ENCODE measurements at regions not wholly inside any gene's neighbourhood (a gene's known extent, or its start where the extent isn't known, plus 50 kb on each side); places are given as distances from the start of the nearest gene placed in this dataset.

GRCh38 chr5:30908356-30908755 lies 285.1 kb upstream of the CDH6 start:
- no peaks in the 10 kb centered on the region for H3K36me3 ChIP-seq (ENCODE audit: control insufficient read depth, insufficient read depth, low read length)
- no peaks in the 10 kb centered on the region for H3K9me3 ChIP-seq (ENCODE audit: control insufficient read depth, insufficient read depth, low read length)
- no peak overlapping the region for H3K4me3 ChIP-seq (ENCODE audit: low read length)
- H3K27me3 ChIP-seq (ENCODE audit: control insufficient read depth, insufficient read depth, low read length): no peaks in the 10 kb centered on the region
- no peak overlapping the region for H3K27ac ChIP-seq (ENCODE audit: low read length)
- WGBS (ENCODE audit: insufficient coverage, insufficient read length): no CpG with 5 or more reads among the region's 3 CpGs
- no peak for DNase-seq (ENCODE audit: low read depth, low spot score)
- H3K4me1 ChIP-seq (ENCODE audit: control insufficient read depth, insufficient read depth, low read length): no peaks in the 10 kb centered on the region

- H3K4me3 ChIP-seq (ENCODE audit: low read length): no peak overlapping the region
- no peaks in the 10 kb centered on the region for H3K27me3 ChIP-seq (ENCODE audit: control insufficient read depth, insufficient read depth, low read length)
- no peak for DNase-seq (ENCODE audit: low read depth, low spot score)
- no peaks in the 10 kb centered on the region for H3K36me3 ChIP-seq (ENCODE audit: control insufficient read depth, insufficient read depth, low read length)
- no peak overlapping the region for H3K27ac ChIP-seq (ENCODE audit: low read length)
- H3K9me3 ChIP-seq (ENCODE audit: control insufficient read depth, insufficient read depth, low read length): no peaks in the 10 kb centered on the region
- H3K4me1 ChIP-seq (ENCODE audit: control insufficient read depth, insufficient read depth, low read length): no peaks in the 10 kb centered on the region
These were observed 293.1 kb upstream of the CDH6 start for GRCh38 chr5:30900367-30900766.

GRCh38 chr5:30894811-30895210 lies 298.7 kb upstream of the CDH6 start:
- WGBS (ENCODE audit: insufficient coverage, insufficient read length): no CpG with 5 or more reads among the region's 2 CpGs
- H3K27ac ChIP-seq (ENCODE audit: low read length): no peak overlapping the region
- H3K9me3 ChIP-seq (ENCODE audit: control insufficient read depth, insufficient read depth, low read length): no peaks in the 10 kb centered on the region
- H3K36me3 ChIP-seq (ENCODE audit: control insufficient read depth, insufficient read depth, low read length): no peaks in the 10 kb centered on the region
- no peak overlapping the region for H3K4me3 ChIP-seq (ENCODE audit: low read length)
- DNase-seq (ENCODE audit: low read depth, low spot score): no peak
- H3K27me3 ChIP-seq (ENCODE audit: control insufficient read depth, insufficient read depth, low read length): no peaks in the 10 kb centered on the region
- H3K4me1 ChIP-seq (ENCODE audit: control insufficient read depth, insufficient read depth, low read length): no peaks in the 10 kb centered on the region

- Histone ChIP-seq H3K4me1 (ENCODE audit: control insufficient read depth, insufficient read depth, low read length) (no peaks in the 10 kb centered on the region), H3K9me3 (ENCODE audit: control insufficient read depth, insufficient read depth, low read length) (no peaks in the 10 kb centered on the region), H3K36me3 (ENCODE audit: control insufficient read depth, insufficient read depth, low read length) (no peaks in the 10 kb centered on the region), H3K27me3 (ENCODE audit: control insufficient read depth, insufficient read depth, low read length) (no peaks in the 10 kb centered on the region), H3K27ac (ENCODE audit: low read length) (no peak overlapping the region), H3K4me3 (ENCODE audit: low read length) (no peak overlapping the region)
- no peak for DNase-seq (ENCODE audit: low read depth, low spot score)
These were observed 301.8 kb upstream of the CDH6 start for GRCh38 chr5:30891660-30892059.

- Histone ChIP-seq H3K36me3 (ENCODE audit: control insufficient read depth, insufficient read depth, low read length) (no peaks in the 10 kb centered on the region), H3K27ac (ENCODE audit: low read length) (no peak overlapping the region), H3K4me3 (ENCODE audit: low read length) (no peak overlapping the region), H3K27me3 (ENCODE audit: control insufficient read depth, insufficient read depth, low read length) (no peaks in the 10 kb centered on the region), H3K9me3 (ENCODE audit: control insufficient read depth, insufficient read depth, low read length) (no peaks in the 10 kb centered on the region), H3K4me1 (ENCODE audit: control insufficient read depth, insufficient read depth, low read length) (no peaks in the 10 kb centered on the region)
- no CpG with 5 or more reads among the region's 2 CpGs for WGBS (ENCODE audit: insufficient coverage, insufficient read length)
- no peak for DNase-seq (ENCODE audit: low read depth, low spot score)
These were observed 303.1 kb upstream of the CDH6 start for GRCh38 chr5:30890377-30890776.

GRCh38 chr5:30880514-30880913 lies 313.0 kb upstream of the CDH6 start:
- no peaks in the 10 kb centered on the region for H3K36me3 ChIP-seq (ENCODE audit: control insufficient read depth, insufficient read depth, low read length)
- H3K4me3 ChIP-seq (ENCODE audit: low read length): no peak overlapping the region
- H3K27ac ChIP-seq (ENCODE audit: low read length): no peak overlapping the region
- no peaks in the 10 kb centered on the region for H3K27me3 ChIP-seq (ENCODE audit: control insufficient read depth, insufficient read depth, low read length)
- WGBS (ENCODE audit: insufficient coverage, insufficient read length): no CpG with 5 or more reads among the region's 3 CpGs
- no peak for DNase-seq (ENCODE audit: low read depth, low spot score)
- no peaks in the 10 kb centered on the region for H3K4me1 ChIP-seq (ENCODE audit: control insufficient read depth, insufficient read depth, low read length)
- H3K9me3 ChIP-seq (ENCODE audit: control insufficient read depth, insufficient read depth, low read length): no peaks in the 10 kb centered on the region

GRCh38 chr5:30879887-30880286 lies 313.6 kb upstream of the CDH6 start:
- no CpG with 5 or more reads among the region's 2 CpGs for WGBS (ENCODE audit: insufficient coverage, insufficient read length)
- H3K4me3 ChIP-seq (ENCODE audit: low read length): no peak overlapping the region
- no peak overlapping the region for H3K27ac ChIP-seq (ENCODE audit: low read length)
- H3K27me3 ChIP-seq (ENCODE audit: control insufficient read depth, insufficient read depth, low read length): no peaks in the 10 kb centered on the region
- H3K9me3 ChIP-seq (ENCODE audit: control insufficient read depth, insufficient read depth, low read length): no peaks in the 10 kb centered on the region
- H3K4me1 ChIP-seq (ENCODE audit: control insufficient read depth, insufficient read depth, low read length): no peaks in the 10 kb centered on the region
- no peaks in the 10 kb centered on the region for H3K36me3 ChIP-seq (ENCODE audit: control insufficient read depth, insufficient read depth, low read length)
- no peak for DNase-seq (ENCODE audit: low read depth, low spot score)

GRCh38 chr5:30878746-30879145 lies 314.7 kb upstream of the CDH6 start:
- WGBS (ENCODE audit: insufficient coverage, insufficient read length): no CpG with 5 or more reads among the region's 1 CpG

GRCh38 chr5:30878296-30878695 lies 315.2 kb upstream of the CDH6 start:
- DNase-seq (ENCODE audit: low read depth, low spot score): no peak
- no peaks in the 10 kb centered on the region for H3K27me3 ChIP-seq (ENCODE audit: control insufficient read depth, insufficient read depth, low read length)
- no CpG with 5 or more reads among the region's 10 CpGs for whole genome bisulfite sequencing (ENCODE audit: insufficient coverage, insufficient read length)
- H3K36me3 ChIP-seq (ENCODE audit: control insufficient read depth, insufficient read depth, low read length): no peaks in the 10 kb centered on the region
- H3K27ac ChIP-seq (ENCODE audit: low read length): no peak overlapping the region
- no peaks in the 10 kb centered on the region for H3K9me3 ChIP-seq (ENCODE audit: control insufficient read depth, insufficient read depth, low read length)
- no peak overlapping the region for H3K4me3 ChIP-seq (ENCODE audit: low read length)
- H3K4me1 ChIP-seq (ENCODE audit: control insufficient read depth, insufficient read depth, low read length): no peaks in the 10 kb centered on the region

More at GRCh38 chr5:30878746-30879145, 314.7 kb upstream of the CDH6 start:
- H3K27ac ChIP-seq (ENCODE audit: low read length): no peak overlapping the region
- H3K27me3 ChIP-seq (ENCODE audit: control insufficient read depth, insufficient read depth, low read length): no peaks in the 10 kb centered on the region
- H3K4me3 ChIP-seq (ENCODE audit: low read length): no peak overlapping the region
- H3K9me3 ChIP-seq (ENCODE audit: control insufficient read depth, insufficient read depth, low read length): no peaks in the 10 kb centered on the region
- no peaks in the 10 kb centered on the region for H3K36me3 ChIP-seq (ENCODE audit: control insufficient read depth, insufficient read depth, low read length)
- no peak for DNase-seq (ENCODE audit: low read depth, low spot score)
- no peaks in the 10 kb centered on the region for H3K4me1 ChIP-seq (ENCODE audit: control insufficient read depth, insufficient read depth, low read length)

- Histone ChIP-seq H3K9me3 (ENCODE audit: control insufficient read depth, insufficient read depth, low read length) (no peaks in the 10 kb centered on the region), H3K27me3 (ENCODE audit: control insufficient read depth, insufficient read depth, low read length) (no peaks in the 10 kb centered on the region), H3K36me3 (ENCODE audit: control insufficient read depth, insufficient read depth, low read length) (no peaks in the 10 kb centered on the region), H3K4me3 (ENCODE audit: low read length) (no peak overlapping the region), H3K4me1 (ENCODE audit: control insufficient read depth, insufficient read depth, low read length) (peaks cover 2% of the 10 kb centered on the region; the same call in 1 of the 2 replicates), H3K27ac (ENCODE audit: low read length) (no peak overlapping the region)
- no peak for DNase-seq (ENCODE audit: low read depth, low spot score)
- no CpG with 5 or more reads among the region's 10 CpGs for WGBS (ENCODE audit: insufficient coverage, insufficient read length)
These were observed 319.0 kb upstream of the CDH6 start for GRCh38 chr5:30874241-30875034.

GRCh38 chr5:30871196-30871595 lies 322.3 kb upstream of the CDH6 start:
- no peak overlapping the region for H3K4me3 ChIP-seq (ENCODE audit: low read length)
- H3K27me3 ChIP-seq (ENCODE audit: control insufficient read depth, insufficient read depth, low read length): no peaks in the 10 kb centered on the region
- H3K36me3 ChIP-seq (ENCODE audit: control insufficient read depth, insufficient read depth, low read length): no peaks in the 10 kb centered on the region
- no peaks in the 10 kb centered on the region for H3K9me3 ChIP-seq (ENCODE audit: control insufficient read depth, insufficient read depth, low read length)
- H3K4me1 ChIP-seq (ENCODE audit: control insufficient read depth, insufficient read depth, low read length): peaks cover 2% of the 10 kb centered on the region; the same call in 1 of the 2 replicates
- DNase-seq (ENCODE audit: low read depth, low spot score): no peak
- WGBS (ENCODE audit: insufficient coverage, insufficient read length): no CpG with 5 or more reads among the region's 3 CpGs
- H3K27ac ChIP-seq (ENCODE audit: low read length): no peak overlapping the region

Measured in iPS DF 6.9 (cell line).